HL-60/S4 (cell line): ENCODE measurements at regions not wholly inside any gene's neighbourhood (a gene's known extent, or its start where the extent isn't known, plus 50 kb on each side); places are given as distances from the start of the nearest gene placed in this dataset.
"Not testable (repeated sequence)": the region's sequence is repeated elsewhere in the genome, so short reads cannot be mapped to it uniquely, and the experiment has no call there.

Experiments
- in situ Hi-C: fragments of 300-500 bp; cut with MboI; formaldehyde crosslinking; loops from 2 replicates; pipeline ENCODE4 v1.14.3; 2022; ENCODE audit warnings: low sequenced_read_pairs

- in situ Hi-C loops = not testable (repeated sequence)
Measured at GRCh38 chr2:113386780-113387433, 50.6 kb upstream of the ZNG1B start.

GRCh38 chr2:113379621-113380020, 57.9 kb upstream of the ZNG1B start:
- in situ Hi-C loops = loop anchor here (10.0 kb wide), 2 partner anchors 135 to 295 kb away; no protein-coding TSS in a partner anchor

- in situ Hi-C loops = loop anchor here (10.0 kb wide), 2 partner anchors 132 to 292 kb away; no protein-coding TSS in a partner anchor
Measured at GRCh38 chr2:113376913-113377445, 60.5 kb upstream of the ZNG1B start.

- in situ Hi-C loops = loop anchor here (10.0 kb wide), 2 partner anchors 132 to 292 kb away; no protein-coding TSS in a partner anchor
Measured at GRCh38 chr2:113376253-113376912, 61.1 kb upstream of the ZNG1B start.

- in situ Hi-C loops = loop anchor here (10.0 kb wide), 2 partner anchors 130 to 290 kb away; no protein-coding TSS in a partner anchor
Measured at GRCh38 chr2:113374857-113375256, 62.6 kb upstream of the ZNG1B start.

GRCh38 chr2:113372258-113372834, 65.1 kb upstream of the ZNG1B start:
- in situ Hi-C loops = loop anchor here (10.0 kb wide), 2 partner anchors 128 to 288 kb away; no protein-coding TSS in a partner anchor

GRCh38 chr2:113370478-113371091, 66.9 kb upstream of the ZNG1B start:
- in situ Hi-C loops = loop anchor here (10.0 kb wide), 2 partner anchors 126 to 286 kb away; no protein-coding TSS in a partner anchor

GRCh38 chr2:113370030-113370429, 67.5 kb upstream of the ZNG1B start:
- in situ Hi-C loops = loop anchor here (10.0 kb wide), 2 partner anchors 125 to 285 kb away; no protein-coding TSS in a partner anchor

- in situ Hi-C loops = not testable (repeated sequence)
Measured at GRCh38 chr2:113368581-113368980, 68.9 kb upstream of the ZNG1B start.

- in situ Hi-C loops = not testable (repeated sequence)
Measured at GRCh38 chr2:113366821-113367220, 70.7 kb upstream of the ZNG1B start.

GRCh38 chr2:113365791-113366190, 71.7 kb upstream of the ZNG1B start:
- in situ Hi-C loops = not testable (repeated sequence)

GRCh38 chr2:113365290-113365689, 72.2 kb upstream of the ZNG1B start:
- in situ Hi-C loops = not testable (repeated sequence)

GRCh38 chr2:113361051-113361450, 76.4 kb upstream of the ZNG1B start:
- in situ Hi-C loops = no loop called here

- in situ Hi-C loops = no loop called here
Measured at GRCh38 chr2:113357071-113357470, 78.3 kb upstream of the PAX8 start.

GRCh38 chr2:113356284-113356683, 77.6 kb upstream of the PAX8 start:
- in situ Hi-C loops = not testable (repeated sequence)

GRCh38 chr2:113355339-113356015, 76.8 kb upstream of the PAX8 start:
- in situ Hi-C loops = not testable (repeated sequence)

GRCh38 chr2:113351375-113352355, 72.9 kb upstream of the PAX8 start:
- in situ Hi-C loops = no loop called here

- in situ Hi-C loops = not testable (repeated sequence)
Measured at GRCh38 chr2:113343800-113344199, 65.1 kb upstream of the PAX8 start.

- in situ Hi-C loops = no loop called here
Measured at GRCh38 chr2:113342650-113343049, 63.9 kb upstream of the PAX8 start.
